ENCODE measurements at regions not wholly inside any gene's neighbourhood (a gene's known extent, or its start where the extent isn't known, plus 50 kb on each side); places are given as distances from the start of the nearest gene placed in this dataset.

- H3K79me2 ChIP-seq (ENCODE audit: control insufficient read depth, insufficient read depth, low read length) = no peaks in the 10 kb centered on the region
- ChIA-PET POLR2A (interaction anchor here (0.6 kb wide), 1 partner anchor 103 kb away, joined by 5 read pairs; no protein-coding TSS in a partner anchor), CTCF (interaction anchor here (1.1 to 1.4 kb wide), 3 partner anchors 9 to 53 kb away, joined by 3 to 4 read pairs (median 3); no protein-coding TSS in a partner anchor)
- H3K4me2 ChIP-seq (ENCODE audit: insufficient read depth, low read length) = no peak overlapping the region
- dilution Hi-C loops (cut with MboI; ENCODE audit: extremely low pct_ligation_motif_present, low sequenced_read_pairs) (no loop called here), intact Hi-C loops (cut with micrococcal nuclease) (no loop called here)
- H3K4me1 ChIP-seq (ENCODE audit: control insufficient read depth, extremely low read depth, insufficient read depth, low read length) = peaks cover 7% of the 10 kb centered on the region
- H3K9me3 ChIP-seq (replicated peaks; ENCODE audit: control insufficient read depth, insufficient read depth, low read length) = no peaks in the 10 kb centered on the region
- no peaks in the 10 kb centered on the region for H3K36me3 ChIP-seq (ENCODE audit: control insufficient read depth in 2 of 2, extremely low read depth in 1 of 2, insufficient read depth in 2 of 2, low read length in 2 of 2)
- no peak for FAIRE-seq
- DNase-seq (ENCODE audit: low read depth, low spot score) = no peak
- TF ChIP-seq MAX (IDR thresholded peaks at IDR 0.05; ENCODE audit: insufficient read depth, insufficient read length) (no peak), EZH2 (IDR thresholded peaks at IDR 0.05; ENCODE audit: borderline replicate concordance, low read depth, low read length, severe bottlenecking) (no peak), JUN (IDR thresholded peaks at IDR 0.05; ENCODE audit: borderline replicate concordance, insufficient read depth, insufficient read length, low read depth) (no peak), MYC (IDR thresholded peaks at IDR 0.05; ENCODE audit: low read depth, low read length) (no peak), GATA2 (IDR thresholded peaks at IDR 0.05; ENCODE audit: insufficient read depth, insufficient read length, low read depth, low read length) (no peak), POLR2A (IDR thresholded peaks at IDR 0.05; ENCODE audit: low read depth, low read length) (no peak)
- H2AFZ ChIP-seq (ENCODE audit: low read depth, low read length) = no peak overlapping the region
- BruUV-seq (replicated peaks) = no TSS peak
- no peaks in the 10 kb centered on the region for H3K9me1 ChIP-seq (replicated peaks; ENCODE audit: control insufficient read depth, extremely low read depth, insufficient read depth, low read length)
- no peaks in the 10 kb centered on the region for H4K20me1 ChIP-seq (replicated peaks; ENCODE audit: control insufficient read depth, extremely low read depth, insufficient read depth, low read length)
- H3K9ac ChIP-seq (replicated peaks; ENCODE audit: extremely low read depth, insufficient read depth, low read length) = no peak overlapping the region
- no peak overlapping the region for H3K27ac ChIP-seq (ENCODE audit: insufficient read depth, low read depth, low read length)
- no peaks in the 10 kb centered on the region for H3K27me3 ChIP-seq (ENCODE audit: control insufficient read depth in 2 of 2, insufficient read depth in 2 of 2, low read length in 2 of 2)
- no peak overlapping the region for H3K4me3 ChIP-seq (replicated peaks in 1 of 3; ENCODE audit: insufficient read depth in 1 of 3, low read depth in 1 of 3, low read length in 3 of 3)
These were observed 54.7 kb downstream of the PITPNM2 start for GRCh38 chr12:123096182-123096581.

- no peak for TF ChIP-seq POLR2AphosphoS5 (IDR thresholded peaks at IDR 0.05; ENCODE audit: insufficient read depth, low read depth, low read length)
- no peak for TF ChIP-seq MYC (IDR thresholded peaks at IDR 0.05; ENCODE audit: low read depth, low read length)
- Histone ChIP-seq H3K27ac (ENCODE audit: insufficient read depth, low read depth, low read length) (no peak overlapping the region), H3K4me1 (ENCODE audit: control insufficient read depth, extremely low read depth, insufficient read depth, low read length) (peaks cover 11% of the 10 kb centered on the region), H3K9ac (replicated peaks; ENCODE audit: extremely low read depth, insufficient read depth, low read length) (no peak overlapping the region), H3K27me3 (ENCODE audit: control insufficient read depth in 2 of 2, insufficient read depth in 2 of 2, low read length in 2 of 2) (no peaks in the 10 kb centered on the region), H3K36me3 (ENCODE audit: control insufficient read depth in 2 of 2, extremely low read depth in 1 of 2, insufficient read depth in 2 of 2, low read length in 2 of 2) (no peaks in the 10 kb centered on the region), H3K9me1 (replicated peaks; ENCODE audit: control insufficient read depth, extremely low read depth, insufficient read depth, low read length) (no peaks in the 10 kb centered on the region), H4K20me1 (replicated peaks; ENCODE audit: control insufficient read depth, extremely low read depth, insufficient read depth, low read length) (no peaks in the 10 kb centered on the region), H3K9me3 (replicated peaks; ENCODE audit: control insufficient read depth, insufficient read depth, low read length) (no peaks in the 10 kb centered on the region), H3K4me2 (ENCODE audit: insufficient read depth, low read length) (no peak overlapping the region), H3K4me3 (replicated peaks in 1 of 3; ENCODE audit: insufficient read depth in 1 of 3, low read depth in 1 of 3, low read length in 3 of 3) (no peak overlapping the region), H2AFZ (ENCODE audit: low read depth, low read length) (no peak overlapping the region), H3K79me2 (ENCODE audit: control insufficient read depth, insufficient read depth, low read length) (no peaks in the 10 kb centered on the region)
- intact Hi-C loops (cut with micrococcal nuclease) = no loop called here
- no TSS peak for BruUV-seq (replicated peaks)
- ChIA-PET CTCF (interaction anchor here (1.4 kb wide), 2 partner anchors 10 to 52 kb away, joined by 3 to 4 read pairs; no protein-coding TSS in a partner anchor), POLR2A (no interaction called here)
- no peak for DNase-seq (ENCODE audit: low read depth, low spot score)
- FAIRE-seq = no peak
- dilution Hi-C loops (cut with MboI; ENCODE audit: extremely low pct_ligation_motif_present, low sequenced_read_pairs) = no loop called here
These were observed 55.6 kb downstream of the PITPNM2 start for GRCh38 chr12:123095078-123095881.

Measured in endothelial cell of umbilical vein (primary cell).